IMR-90 (cell line): ENCODE measurements at regions not wholly inside any gene's neighbourhood (a gene's known extent, or its start where the extent isn't known, plus 50 kb on each side); places are given as distances from the start of the nearest gene placed in this dataset.

ENCODE experiments used
- ATAC-seq: fragments of 200-7000 bp; cut with Tn5 transposase; 2 replicates; pipeline ENCODE4 v1.9.1; 2020; ENCODE audit warnings: low read depth, mild to moderate bottlenecking, moderate library complexity
- BruUV-seq: library from RNA; stranded (reverse); fragments of 400-500 nt; replicated peaks from 2 replicates; lab custom pipeline; 2021; lab: Mats Ljungman, UMichigan
- CTCF ChIA-PET: fragments of 300-600 bp; formaldehyde crosslinking; extraction: SDS; loops from one replicate; lab custom pipeline; 2021; ENCODE audit warnings: antibody characterized with exemption; lab: Yijun Ruan, JAX
- POLR2A ChIA-PET: fragments of 300-600 bp; sonication (Branson Sonifier 250); formaldehyde crosslinking; loops from one replicate; lab custom pipeline; 2022; ENCODE audit warnings: antibody characterized with exemption; ENCODE audit not compliant: unreplicated experiment; lab: Charles Lee
- DNase-seq: peaks from one replicate; pipeline ENCODE4 v3.0.0; 2013
- H2AFZ ChIP-seq: replicated peaks from 2 replicates; pipeline ENCODE3; 2013; ENCODE audit warnings: low read length, mild to moderate bottlenecking; ENCODE audit not compliant: poor library complexity
- H2AK5ac ChIP-seq: 2 replicates; pipeline ENCODE4 v1.6.1; 2013; ENCODE audit warnings: low read depth, low read length, inconsistent platforms
- H2AK9ac ChIP-seq: replicated peaks from 2 replicates; pipeline ENCODE3; 2013; ENCODE audit warnings: mild to moderate bottlenecking, low read depth, low read length, moderate library complexity; ENCODE audit not compliant: poor library complexity
- H2BK120ac ChIP-seq: 2 replicates; pipeline ENCODE4 v1.6.1; 2013; ENCODE audit warnings: low read depth, low read length, inconsistent platforms
- H2BK15ac ChIP-seq: 3 replicates; pipeline ENCODE4 v1.6.1; 2013; ENCODE audit warnings: low read depth, low read length, inconsistent platforms
- H2BK20ac ChIP-seq: 2 replicates; pipeline ENCODE4 v1.6.1; 2013; ENCODE audit warnings: low read depth, mild to moderate bottlenecking, inconsistent platforms, low read length, moderate library complexity
- H2BK5ac ChIP-seq: 2 replicates; pipeline ENCODE4 v1.6.1; 2013; ENCODE audit warnings: mild to moderate bottlenecking, low read depth, low read length, inconsistent platforms; ENCODE audit not compliant: poor library complexity, severe bottlenecking
- H3K14ac ChIP-seq: replicated peaks from 2 replicates; pipeline ENCODE4 v1.6.1; 2013; ENCODE audit warnings: low read depth, low read length, inconsistent platforms
- H3K18ac ChIP-seq: 2 replicates; pipeline ENCODE4 v1.6.1; 2013; ENCODE audit warnings: low read depth, low read length, control low read depth
- H3K23ac ChIP-seq: 2 replicates; pipeline ENCODE4 v1.6.1; 2013; ENCODE audit warnings: low read depth, low read length, inconsistent platforms
- H3K27ac ChIP-seq: 2 replicates; pipeline ENCODE4 v1.5.1; 2013; ENCODE audit warnings: mild to moderate bottlenecking, control low read depth, low read length; ENCODE audit not compliant: insufficient read depth
- H3K27me3 ChIP-seq: 2 replicates; pipeline ENCODE4 v1.6.1; 2013; ENCODE audit warnings: low read length; ENCODE audit not compliant: control insufficient read depth, insufficient read depth
- H3K36me3 ChIP-seq: 2 replicates; pipeline ENCODE4 v1.6.1; 2013; ENCODE audit warnings: low read length, mixed read lengths; ENCODE audit not compliant: control insufficient read depth, insufficient read depth
- H3K4ac ChIP-seq: 2 replicates; pipeline ENCODE4 v1.6.1; 2013; ENCODE audit warnings: low read depth, low read length, inconsistent platforms
- H3K4me1 ChIP-seq: 2 replicates; pipeline ENCODE4 v1.6.1; 2013; ENCODE audit warnings: low read length, mixed read lengths; ENCODE audit not compliant: control insufficient read depth, insufficient read depth
- H3K4me2 ChIP-seq: 2 replicates; pipeline ENCODE4 v1.6.1; 2013; ENCODE audit warnings: low read depth, mild to moderate bottlenecking, control low read depth, low read length, moderate library complexity
- H3K4me3 ChIP-seq: 2 replicates; pipeline ENCODE4 v1.5.1; 2013; ENCODE audit warnings: low read depth, mild to moderate bottlenecking, control low read depth, low read length, moderate library complexity; ENCODE audit not compliant: insufficient read depth
- H3K56ac ChIP-seq: 2 replicates; pipeline ENCODE4 v1.6.1; 2013; ENCODE audit warnings: low read length, inconsistent platforms; ENCODE audit not compliant: insufficient read depth; ENCODE audit errors: extremely low read depth
- H3K79me1 ChIP-seq, 2 experiments: 2 replicates each; pipeline ENCODE4 v1.6.1; 2013; ENCODE audit warnings: low read length in 2 of 2, inconsistent platforms in 1 of 2, low read depth in 1 of 2
- H3K9ac ChIP-seq: 2 replicates; pipeline ENCODE4 v1.6.1; 2013; ENCODE audit warnings: low read depth, low read length, control low read depth
- H3K9me1 ChIP-seq: 2 replicates; pipeline ENCODE4 v1.6.1; 2013; ENCODE audit warnings: low read length, inconsistent platforms; ENCODE audit not compliant: insufficient read depth
- H3K9me3 ChIP-seq: 2 replicates; pipeline ENCODE4 v1.6.1; 2013; ENCODE audit warnings: low read length; ENCODE audit not compliant: control insufficient read depth, insufficient read depth
- H4K20me1 ChIP-seq: 2 replicates; pipeline ENCODE4 v1.6.1; 2013; ENCODE audit warnings: low read length, inconsistent platforms; ENCODE audit not compliant: insufficient read depth
- H4K5ac ChIP-seq: 2 replicates; pipeline ENCODE4 v1.6.1; 2013; ENCODE audit warnings: mild to moderate bottlenecking, low read depth, low read length, control low read depth
- H4K8ac ChIP-seq, 2 experiments: 2 replicates each; pipeline ENCODE4 v1.6.1; 2013; ENCODE audit warnings: low read depth in 2 of 2, low read length in 2 of 2, control low read depth in 1 of 2, inconsistent platforms in 1 of 2
- H4K91ac ChIP-seq: 2 replicates; pipeline ENCODE4 v1.6.1; 2013; ENCODE audit warnings: low read depth, low read length, inconsistent platforms; ENCODE audit not compliant: insufficient read depth
- CEBPB ChIP-seq: IDR thresholded peaks from 2 replicates; pipeline ENCODE4 v1.6.1; 2012; ENCODE audit warnings: low read depth, low read length, improper control_type of control experiment
- ELK1 ChIP-seq: fragments of 150-350 bp; IDR thresholded peaks from 2 replicates; pipeline ENCODE4 v1.6.1; 2016; ENCODE audit warnings: low read depth, mild to moderate bottlenecking, low read length, moderate library complexity, borderline replicate concordance
- MAZ ChIP-seq: IDR thresholded peaks from 2 replicates; pipeline ENCODE4 v1.6.1; 2012; ENCODE audit warnings: low read depth, mild to moderate bottlenecking, low read length, improper control_type of control experiment, moderate library complexity, borderline replicate concordance
- WGBS, 2 experiments: methylation state at CpG; one replicate each; pipeline versions ENCODE4 v1.1.5 to v1.1.7; 2013; ENCODE audit warnings: missing lambda C conversion rate in 2 of 2; ENCODE audit not compliant: insufficient read length in 1 of 2; ENCODE audit errors: extremely low coverage in 2 of 2; 5-methylcytosine and 5-hydroxymethylcytosine counted together
- dilution Hi-C: fragments of 300-500 bp; cut with HindIII; formaldehyde crosslinking; loops from one replicate; pipeline ENCODE4 v1.14.3; 2018; ENCODE audit warnings: low sequenced_read_pairs; ENCODE audit not compliant: unreplicated experiment
- in situ Hi-C: fragments of 300-500 bp; cut with MboI; formaldehyde crosslinking; loops from 3 replicates; pipeline ENCODE4 v1.14.3; 2019; ENCODE audit warnings: low sequenced_read_pairs, inconsistent platforms, mixed read lengths
- intact Hi-C: fragments of 100-400 bp; cut with micrococcal nuclease; formaldehyde crosslinking; loops from 2 replicates; pipeline ENCODE4 v1.10.0; 2022

GRCh38 chr1:14100444-14100843 is 400.5 kb downstream of the PRDM2 start:
- H2BK120ac ChIP-seq: no peak overlapping the region
- no peaks in the 10 kb centered on the region for H4K20me1 ChIP-seq
- WGBS, 2 experiments: no CpG with 5 or more reads among the region's 1 CpG
- H2BK20ac ChIP-seq: no peak overlapping the region
- no peak overlapping the region for H3K23ac ChIP-seq
- H3K18ac ChIP-seq: no peak overlapping the region
- no peak for ATAC-seq
- H2BK5ac ChIP-seq: no peak overlapping the region
- no peak overlapping the region for H2AFZ ChIP-seq
- H2AK5ac ChIP-seq: no peak overlapping the region
- DNase-seq: no peak
- in situ Hi-C loops: no loop called here
- POLR2A ChIA-PET: no interaction called here
- no peak overlapping the region for H2BK15ac ChIP-seq
- dilution Hi-C loops: no loop called here
- H3K4me1 ChIP-seq: no peaks in the 10 kb centered on the region
- no peak overlapping the region for H2AK9ac ChIP-seq
- CTCF ChIA-PET: no interaction called here
- H3K4ac ChIP-seq: no peak overlapping the region
- no TSS peak for BruUV-seq
- no peak overlapping the region for H3K9ac ChIP-seq
- intact Hi-C loops: no loop called here
- H3K9me1 ChIP-seq: no peaks in the 10 kb centered on the region
- H3K14ac ChIP-seq: no peak overlapping the region
- no peak overlapping the region for H3K27ac ChIP-seq
- no peaks in the 10 kb centered on the region for H3K79me1 ChIP-seq
- peaks cover 7% of the 10 kb centered on the region; the same call in 1 of the 2 replicates for H3K9me3 ChIP-seq
- H3K4me2 ChIP-seq: no peak overlapping the region
- no peaks in the 10 kb centered on the region for H3K27me3 ChIP-seq
- no peak overlapping the region for H3K56ac ChIP-seq
- H4K5ac ChIP-seq: no peak overlapping the region
- H3K4me3 ChIP-seq: no peak overlapping the region
- no peak overlapping the region for H4K91ac ChIP-seq
- no peaks in the 10 kb centered on the region for H3K36me3 ChIP-seq
- TF ChIP-seq CEBPB (no peak), ELK1 (no peak), MAZ (no peak)
- H4K8ac ChIP-seq: no peak overlapping the region
